C4-2B (cell line): ENCODE measurements at regions not wholly inside any gene's neighbourhood (a gene's known extent, or its start where the extent isn't known, plus 50 kb on each side); places are given as distances from the start of the nearest gene placed in this dataset.

Experiments used
- CTCF ChIP-seq: fragments of 450-650 bp; conservative IDR thresholded peaks from 2 replicates; pipeline ENCODE4 v1.5.1; 2017; ENCODE audit warnings: mild to moderate bottlenecking
- ZFX ChIP-seq: fragments of 450-650 bp; IDR thresholded peaks from 2 replicates; pipeline ENCODE4 v1.6.1; 2017

GRCh38 chr3:78540485-78540884, 1227.3 kb downstream of the ROBO1 start:
- TF ChIP-seq CTCF (no peak), ZFX (no peak)
